ENCODE measurements at regions not wholly inside any gene's neighbourhood (a gene's known extent, or its start where the extent isn't known, plus 50 kb on each side); places are given as distances from the start of the nearest gene placed in this dataset.

GRCh38 chr9:73893230-73893629, 603.9 kb upstream of the RORB start:
- TF ChIP-seq EZH2 (IDR thresholded peaks at IDR 0.05; ENCODE audit: low read depth, unreplicated experiment) (no peak), CTCF (conservative IDR thresholded peaks at IDR 0.05; ENCODE audit: low read depth in 2 of 2) (no peak), POLR2AphosphoS5 (IDR thresholded peaks at IDR 0.05; ENCODE audit: low read depth) (no peak), EZH2phosphoT487 (IDR thresholded peaks at IDR 0.05; ENCODE audit: unreplicated experiment) (no peak), NANOG (IDR thresholded peaks at IDR 0.05; ENCODE audit: borderline replicate concordance) (no peak), CREB1 (CRISPR knock-in tag; IDR thresholded peaks at IDR 0.05; ENCODE audit: low read depth) (no peak), STAT1 (IDR thresholded peaks at IDR 0.05; ENCODE audit: unreplicated experiment) (no peak), ZNF114 (CRISPR knock-in tag; IDR thresholded peaks at IDR 0.05) (no peak), JUNB (IDR thresholded peaks at IDR 0.05; ENCODE audit: unreplicated experiment) (no peak), REST (IDR thresholded peaks at IDR 0.05; ENCODE audit: unreplicated experiment) (no peak)
